ENCODE measurements at regions not wholly inside any gene's neighbourhood (a gene's known extent, or its start where the extent isn't known, plus 50 kb on each side); places are given as distances from the start of the nearest gene placed in this dataset.

DNA sequence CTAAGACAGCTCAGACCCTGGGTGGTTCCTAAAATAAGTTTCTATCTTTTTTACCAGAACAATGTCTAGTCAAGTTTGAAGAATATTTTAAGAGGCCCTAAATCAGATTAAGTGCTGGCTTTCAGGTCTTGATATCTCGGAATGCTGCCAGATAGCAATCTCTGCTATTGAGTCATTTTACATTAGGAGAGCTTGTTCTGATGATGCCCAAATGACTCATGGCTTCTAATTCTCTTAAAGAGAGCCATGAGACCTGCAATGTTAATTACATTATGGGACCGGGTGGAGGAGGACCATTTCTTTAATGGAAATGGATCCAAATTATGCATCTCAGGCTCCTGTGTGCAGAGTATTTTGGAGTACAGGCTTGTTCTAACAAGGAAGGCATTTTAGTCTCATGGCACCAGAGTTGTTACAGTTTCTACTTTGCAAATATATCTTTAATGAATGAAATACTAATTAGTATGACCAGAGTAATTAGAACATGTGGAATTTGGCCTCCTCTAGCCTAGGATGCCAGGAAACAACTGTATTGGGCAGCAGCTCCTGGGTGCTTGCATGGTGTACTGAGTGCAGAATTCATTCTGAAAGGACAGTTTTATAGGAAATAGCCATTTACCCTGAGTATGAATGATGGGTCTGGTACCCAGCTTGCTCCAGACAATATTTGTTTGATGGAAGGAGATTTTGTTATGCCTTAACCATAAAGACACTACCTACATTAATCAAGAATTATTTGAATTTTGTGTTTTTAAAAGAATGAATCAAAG is 94.0 kb upstream of the SULT1C3 start:
- FAIRE-seq = no peak

DNA sequence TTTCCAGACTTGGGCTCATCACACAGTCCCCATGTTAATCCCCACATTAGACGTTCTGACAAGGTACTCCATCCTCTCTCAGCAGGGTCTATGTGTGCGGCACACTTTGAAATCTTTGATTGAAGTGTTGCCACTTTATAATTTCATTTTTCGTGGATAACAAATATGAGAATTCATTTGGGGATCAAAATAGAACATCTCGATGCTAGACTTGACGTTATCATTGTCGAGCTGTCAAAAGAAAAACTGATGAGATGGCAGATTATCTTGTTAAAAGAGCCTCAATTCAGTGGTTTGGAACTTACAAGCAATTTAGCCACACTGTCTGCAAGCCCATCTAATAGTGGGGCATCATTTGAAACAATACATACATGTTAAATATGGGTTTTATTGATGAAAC is 91.2 kb upstream of the SULT1C3 start:
- no peak for FAIRE-seq

DNA sequence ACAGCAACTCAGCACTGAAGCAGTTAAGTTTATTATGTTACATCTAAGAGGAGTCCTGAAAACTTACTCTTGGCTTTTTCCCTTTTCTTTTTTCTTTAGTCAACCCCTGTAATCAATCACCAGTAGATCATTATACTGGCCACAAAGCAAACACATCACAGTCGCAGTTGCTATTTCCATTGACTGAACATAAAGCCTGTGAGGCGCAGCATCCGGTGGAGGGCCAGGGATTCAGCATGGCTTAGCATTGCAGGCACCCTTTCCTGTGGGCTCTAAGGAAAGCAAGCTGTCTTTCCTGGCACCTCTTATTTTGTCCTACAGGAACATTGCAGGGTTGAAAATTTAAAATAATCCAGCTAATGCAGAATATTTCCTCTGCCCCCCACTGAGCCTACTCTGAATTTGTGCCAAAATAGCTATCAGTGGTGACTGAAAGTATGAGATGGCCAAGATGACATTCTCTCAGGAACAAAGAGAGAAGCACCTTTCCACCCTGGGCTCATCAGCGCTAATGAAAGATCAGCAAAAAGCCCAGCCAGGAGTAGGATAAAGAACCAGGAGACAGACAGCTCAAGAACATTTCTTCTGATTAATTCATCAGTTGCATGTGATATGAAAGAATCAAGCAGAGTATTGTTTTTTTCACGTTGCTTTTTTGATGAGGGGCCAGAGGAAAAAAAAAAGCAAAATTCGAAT is 85.3 kb upstream of the SULT1C3 start:
- no peak for FAIRE-seq

DNA sequence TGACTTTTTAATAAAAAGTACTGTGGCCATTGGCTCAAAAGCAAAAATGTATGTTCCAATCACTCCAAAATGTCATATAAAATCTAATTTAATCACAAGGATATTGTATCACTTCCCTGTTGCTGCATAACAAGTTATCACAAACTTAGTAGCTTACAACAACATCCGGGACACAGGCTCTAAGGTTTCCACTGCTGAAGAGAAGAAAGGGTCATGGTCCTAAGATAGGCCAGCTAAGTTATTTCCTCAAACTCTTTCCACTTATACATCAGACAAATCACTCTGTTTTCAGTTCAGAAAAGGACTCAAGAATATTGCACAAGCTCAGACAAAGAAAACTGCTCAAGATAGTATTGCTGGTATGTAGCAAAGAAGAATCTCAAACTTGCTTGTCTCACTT is 78.5 kb upstream of the SULT1C3 start:
- FAIRE-seq = no peak

DNA sequence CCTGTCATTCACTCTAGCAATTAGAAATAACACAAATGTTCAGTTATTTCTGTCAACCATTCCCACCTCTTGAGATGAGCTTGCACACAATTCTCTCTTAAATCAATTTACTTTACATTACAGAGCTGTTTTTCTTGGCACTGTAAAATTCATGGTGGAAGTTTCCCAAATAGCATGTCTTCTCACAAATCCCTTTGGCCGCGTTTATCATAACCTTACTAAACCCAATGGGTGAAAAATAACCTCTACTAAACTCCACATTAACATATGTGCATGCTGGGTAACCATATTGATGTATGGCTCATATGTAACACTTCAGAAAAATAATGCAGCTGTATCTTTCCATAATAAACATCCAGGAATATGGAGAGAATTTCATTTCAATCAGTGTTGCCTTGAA is 75.5 kb upstream of the SULT1C3 start:
- no peak for FAIRE-seq

DNA sequence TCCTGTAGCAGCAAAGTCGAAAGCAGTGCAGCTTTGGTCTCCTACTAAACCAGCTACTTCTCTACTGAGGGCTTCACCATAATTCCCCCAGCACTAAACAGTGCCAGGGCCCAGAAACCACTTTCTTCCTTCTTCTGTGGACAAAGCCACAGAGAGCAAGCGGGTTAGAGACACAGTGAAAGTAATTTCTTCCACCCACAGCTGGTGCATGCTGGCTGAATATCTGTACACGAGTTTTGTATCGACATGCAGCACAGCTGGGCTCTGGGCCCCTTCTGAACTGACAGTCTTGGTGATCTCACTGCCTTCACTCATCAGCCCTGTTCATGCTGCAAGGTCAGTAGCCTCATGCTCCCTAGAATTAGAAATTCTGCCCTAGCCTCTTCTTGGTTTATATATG is 74.0 kb upstream of the SULT1C3 start:
- FAIRE-seq = no peak

DNA sequence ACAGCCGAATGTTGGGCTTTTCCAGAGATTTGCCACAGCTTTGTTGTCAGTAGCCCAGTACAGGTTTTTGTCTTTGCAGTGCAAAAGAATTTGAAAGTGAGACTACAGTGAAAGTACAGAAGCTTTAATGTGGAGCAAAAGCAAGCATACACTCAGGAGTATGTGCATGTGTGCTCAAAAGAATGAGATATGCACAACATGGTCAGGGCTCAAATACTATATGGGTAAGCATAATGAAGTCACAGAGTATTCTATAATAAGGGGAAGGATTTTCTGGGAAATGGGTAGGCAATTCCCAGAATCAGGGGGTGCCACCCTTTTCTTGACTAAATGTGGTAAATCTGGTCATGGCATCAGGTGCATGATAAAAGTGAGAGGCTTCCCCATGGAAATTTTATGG is 72.1 kb upstream of the SULT1C3 start:
- FAIRE-seq = no peak

DNA sequence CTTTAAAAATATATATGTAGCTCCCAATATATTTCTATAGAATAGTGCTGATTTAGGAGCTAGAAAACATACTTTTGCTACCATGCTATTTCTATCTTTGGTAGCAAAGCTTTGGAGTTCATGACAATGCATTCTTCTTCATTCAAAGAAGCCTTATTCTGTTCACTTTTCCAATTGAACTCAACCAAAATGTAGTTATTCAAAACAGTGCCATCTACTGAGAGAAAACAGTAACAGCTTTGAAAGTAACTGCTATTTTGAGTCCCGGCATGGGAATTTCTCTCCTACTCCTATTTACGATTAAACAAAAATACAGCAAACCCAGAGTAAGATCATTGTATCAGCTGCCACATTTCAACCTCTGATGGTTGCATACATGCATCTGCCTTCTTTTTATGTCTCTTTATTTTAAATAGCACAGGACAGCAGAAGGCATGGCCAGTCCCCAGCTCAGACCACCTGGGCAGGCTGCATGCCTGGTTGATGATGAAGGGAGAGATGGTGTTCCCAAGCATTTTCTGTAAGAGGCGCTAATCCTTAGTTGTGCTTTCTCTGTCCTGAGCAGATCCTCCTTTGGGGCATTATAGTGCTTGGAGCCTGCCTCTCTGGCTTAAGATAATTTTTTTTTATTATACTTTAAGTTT is 69.7 kb upstream of the SULT1C3 start:
- peak; percentile 79 for FAIRE-seq

DNA sequence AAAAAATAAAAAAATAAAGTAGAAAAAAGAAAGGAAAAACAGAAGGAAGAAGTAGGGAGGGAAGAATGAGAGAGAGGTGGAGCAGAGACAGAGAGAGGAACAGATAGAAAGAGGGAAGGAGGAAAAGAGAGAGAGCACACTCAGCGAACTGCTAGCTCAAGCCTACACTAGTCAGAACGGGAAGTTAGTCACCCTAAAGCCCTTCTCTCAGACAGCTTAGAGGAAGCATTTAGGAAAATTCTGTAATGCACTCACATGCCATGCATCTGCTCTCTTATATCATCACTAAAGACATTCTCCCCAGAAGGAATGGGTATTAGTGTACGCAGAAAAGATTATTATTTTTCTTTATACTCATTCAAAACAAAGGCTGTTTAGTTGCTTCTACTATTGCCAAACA is 68.1 kb upstream of the SULT1C3 start:
- no peak for FAIRE-seq

DNA sequence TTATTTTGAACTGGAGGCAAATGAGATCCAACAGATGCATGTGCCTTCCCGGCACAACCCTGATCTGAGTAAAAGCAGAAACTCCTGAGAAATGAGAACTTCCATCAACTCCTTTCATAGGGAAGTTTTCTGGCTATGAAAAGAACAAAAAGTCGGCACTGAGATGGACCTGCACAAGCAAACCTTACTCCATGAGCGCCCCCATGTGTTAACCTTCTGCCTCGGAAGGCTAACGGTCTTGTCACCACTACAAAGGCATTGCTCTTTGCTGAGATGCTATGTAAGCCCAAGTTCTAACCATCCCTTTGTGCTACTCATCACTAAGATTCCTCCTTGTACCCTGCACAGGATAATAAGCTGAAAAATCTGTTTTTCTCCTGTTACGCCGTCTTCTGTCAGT is 57.3 kb upstream of the SULT1C3 start:
- no peak for FAIRE-seq

DNA sequence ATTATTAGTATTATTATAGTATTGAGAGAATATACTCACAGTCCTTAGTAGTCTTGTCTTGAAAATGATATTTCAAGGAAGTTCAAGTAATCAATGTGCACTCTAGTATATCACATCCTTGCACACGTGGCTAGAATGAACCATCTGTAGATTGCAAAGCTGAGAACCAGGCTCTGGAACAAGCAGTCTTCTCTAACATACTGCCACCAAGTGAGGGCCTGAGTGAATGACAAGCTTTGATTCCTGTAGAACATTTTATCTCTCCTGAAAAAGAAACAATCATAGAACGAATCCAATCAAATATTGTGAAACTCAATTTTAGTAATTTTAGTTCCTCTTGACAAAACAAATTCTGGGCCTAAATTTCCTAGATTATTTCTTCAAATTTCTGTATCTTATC is 55.3 kb upstream of the SULT1C3 start:
- FAIRE-seq = peak; percentile 81

DNA sequence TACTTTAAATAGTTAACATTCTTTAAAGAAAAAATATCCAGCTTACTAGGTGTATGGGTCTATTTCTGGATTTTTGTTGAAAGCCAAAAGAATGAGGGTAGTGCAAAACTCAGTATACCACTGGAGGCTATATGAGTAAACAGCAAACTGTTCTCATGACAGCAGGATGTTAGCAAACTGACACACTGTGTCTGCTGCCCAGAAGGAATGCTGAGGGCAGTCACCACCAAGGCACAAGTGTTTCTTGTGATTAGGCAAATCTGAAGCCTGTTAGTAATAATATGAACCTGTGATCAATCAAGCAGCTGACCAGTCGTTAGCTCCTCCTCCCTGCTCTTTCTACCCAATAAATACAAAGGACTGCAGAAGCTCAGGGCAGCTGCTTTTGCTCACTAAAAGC is 50.5 kb upstream of the SULT1C3 start:
- FAIRE-seq = no peak

All from A204.1 (cell line).